GM19035 (cell line): ENCODE measurements at regions not wholly inside any gene's neighbourhood (a gene's known extent, or its start where the extent isn't known, plus 50 kb on each side); places are given as distances from the start of the nearest gene placed in this dataset.
A peak's percentile ranks its signal among the peaks of the same experiment; 100 is the strongest.

ENCODE experiments used
- ATAC-seq: cut with Tn5 transposase; IDR thresholded peaks from one replicate; pipeline ENCODE4 v1.9.1; 2021; ENCODE audit not compliant: unreplicated experiment

DNA sequence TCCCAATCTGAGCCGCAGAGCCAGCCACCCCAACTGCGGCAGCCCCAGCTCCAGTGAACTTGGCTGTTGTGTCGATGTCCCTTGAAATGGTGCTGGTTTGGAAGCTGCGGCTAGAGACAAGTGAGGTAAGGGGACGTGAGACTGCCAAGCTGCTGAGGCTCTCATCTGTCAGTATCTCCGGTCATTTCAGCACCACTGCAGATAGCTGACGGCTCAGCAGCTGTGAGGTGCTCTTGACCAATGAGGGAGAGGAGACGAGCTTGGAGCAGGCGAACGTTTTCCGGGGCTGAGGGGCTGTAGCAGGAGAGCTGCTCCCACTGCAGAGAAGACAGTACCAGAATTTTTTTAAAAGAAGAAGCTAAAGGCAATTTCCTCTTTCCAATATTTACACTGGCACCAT, 175.5 kb upstream of the CASK start:
- ATAC-seq, result no peak

DNA sequence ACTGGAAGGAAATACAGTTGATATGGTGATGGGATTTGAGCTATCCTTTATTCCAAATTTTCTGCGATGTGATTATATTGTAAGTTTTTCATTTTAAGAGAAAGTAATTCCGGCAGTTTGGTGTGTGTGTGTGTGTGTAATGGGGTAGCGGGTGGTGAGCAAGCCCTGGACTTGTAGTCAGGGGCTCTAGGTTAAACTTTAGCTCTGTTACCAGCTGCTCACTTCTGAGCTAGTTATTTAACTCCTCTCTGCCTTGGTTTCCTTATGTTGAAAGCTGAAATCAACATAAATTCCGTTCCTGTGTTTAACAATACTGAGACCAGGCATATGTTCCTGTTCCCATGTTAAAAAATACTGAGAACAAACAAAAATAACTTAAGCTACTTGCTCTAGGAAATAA, 174.1 kb upstream of the CASK start:
- ATAC-seq, result no peak

DNA sequence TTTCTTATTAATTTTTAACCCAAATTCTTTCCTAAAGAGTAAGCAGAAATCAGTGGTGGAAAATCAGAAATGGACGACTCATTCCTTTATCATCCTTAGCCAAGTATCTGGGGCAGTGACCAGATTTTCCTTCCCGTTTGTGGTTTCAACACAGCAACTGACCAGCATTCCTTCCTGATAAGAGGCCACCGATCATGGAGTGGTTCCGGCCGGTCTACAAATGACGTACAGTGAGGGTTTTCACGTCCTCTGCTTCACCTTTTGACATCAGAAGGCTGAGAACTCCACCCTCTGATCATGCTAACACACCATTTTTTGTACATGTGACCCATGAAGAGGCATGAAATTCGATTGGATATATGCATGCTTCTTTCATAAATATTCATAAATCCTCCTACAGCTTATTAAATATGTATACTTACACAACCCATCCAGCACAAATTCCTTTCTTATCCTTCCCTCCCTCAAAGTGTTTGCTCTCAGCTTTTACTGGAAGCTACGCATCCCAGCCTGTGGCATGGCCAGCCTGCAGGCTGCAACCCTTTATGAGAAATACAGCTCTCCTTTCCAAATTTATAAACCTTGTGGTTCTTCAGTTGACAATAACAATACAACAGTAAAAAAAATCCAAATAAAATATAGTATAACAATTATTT, 173.0 kb upstream of the CASK start:
- no peak for ATAC-seq

DNA sequence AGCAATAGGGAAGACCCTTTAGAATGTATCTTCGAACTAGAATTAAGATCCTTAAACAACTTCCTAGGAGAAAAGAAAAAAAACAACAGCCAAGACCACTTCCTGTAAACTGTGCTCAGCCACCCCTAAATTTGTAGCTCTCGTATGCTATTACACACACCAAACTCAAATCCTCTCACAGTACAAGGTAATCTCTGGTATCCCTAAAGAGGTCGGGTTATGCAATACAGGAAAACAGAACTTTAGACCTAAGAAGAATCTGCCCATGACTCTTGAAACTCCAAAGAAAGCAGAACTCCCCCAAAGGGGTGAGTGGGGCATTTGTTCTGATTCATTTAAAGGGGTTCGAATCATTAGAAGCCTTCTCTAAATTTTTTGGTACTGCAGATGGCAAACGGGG, 170.9 kb upstream of the CASK start:
- ATAC-seq, result peak; percentile 48

DNA sequence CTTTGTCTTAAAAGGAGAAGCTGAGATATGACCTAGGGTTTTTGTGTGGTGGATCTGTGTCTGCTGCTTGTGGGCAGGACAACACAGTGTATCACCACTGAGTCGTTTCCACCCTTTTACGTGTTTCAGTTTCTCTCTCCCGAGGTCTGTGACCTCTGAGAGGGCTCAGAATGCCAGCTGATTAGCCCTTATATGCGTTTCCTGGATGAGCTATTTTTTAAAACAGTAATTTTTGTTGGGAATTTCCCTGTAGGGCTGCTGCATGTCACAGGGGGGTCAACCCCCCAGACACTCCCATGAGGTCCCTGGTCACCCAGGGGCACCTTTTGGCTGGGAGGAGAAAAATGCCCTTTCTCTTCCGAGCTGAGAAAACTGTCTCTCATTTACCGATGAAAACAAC, 170.4 kb upstream of the CASK start:
- peak; percentile 86 for ATAC-seq

DNA sequence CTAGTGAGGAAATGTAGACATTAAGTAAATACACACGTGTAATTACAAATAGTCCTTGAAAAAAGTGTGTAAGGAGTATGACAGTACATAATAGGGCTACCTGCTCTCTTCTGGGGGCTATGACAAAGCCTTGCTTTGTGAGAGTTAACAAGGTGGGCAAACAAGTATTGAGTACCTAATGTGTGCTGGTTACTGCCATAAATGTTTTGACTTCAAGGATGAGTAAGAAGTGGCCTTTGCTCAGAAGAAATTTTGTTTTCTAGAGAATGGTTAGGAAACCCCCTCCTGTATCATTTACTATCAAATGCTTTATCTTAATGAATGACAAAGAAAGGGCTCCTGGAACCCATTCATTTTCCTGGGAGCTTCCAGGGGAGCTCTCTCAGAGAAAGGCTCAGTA, 167.0 kb upstream of the CASK start:
- no peak for ATAC-seq

DNA sequence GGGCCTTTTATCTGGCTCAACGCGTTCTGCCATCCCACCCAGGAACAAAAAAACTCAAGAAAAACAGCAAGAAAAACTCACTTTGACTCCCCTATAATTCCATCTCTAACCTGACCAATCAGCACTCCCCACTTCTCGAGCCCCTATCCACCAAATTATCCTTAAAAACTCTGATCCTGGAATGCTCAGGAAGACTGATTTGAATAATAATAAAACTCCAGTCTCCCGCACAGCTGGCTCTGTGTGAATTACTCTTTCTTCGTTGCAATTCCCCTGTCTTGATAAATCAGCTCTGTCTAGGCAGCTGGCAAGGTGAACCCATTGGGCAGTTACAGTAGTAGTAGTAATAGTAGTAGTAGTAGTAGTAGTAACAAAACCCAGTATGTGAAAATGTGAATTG, 165.7 kb upstream of the CASK start:
- ATAC-seq, result no peak

DNA sequence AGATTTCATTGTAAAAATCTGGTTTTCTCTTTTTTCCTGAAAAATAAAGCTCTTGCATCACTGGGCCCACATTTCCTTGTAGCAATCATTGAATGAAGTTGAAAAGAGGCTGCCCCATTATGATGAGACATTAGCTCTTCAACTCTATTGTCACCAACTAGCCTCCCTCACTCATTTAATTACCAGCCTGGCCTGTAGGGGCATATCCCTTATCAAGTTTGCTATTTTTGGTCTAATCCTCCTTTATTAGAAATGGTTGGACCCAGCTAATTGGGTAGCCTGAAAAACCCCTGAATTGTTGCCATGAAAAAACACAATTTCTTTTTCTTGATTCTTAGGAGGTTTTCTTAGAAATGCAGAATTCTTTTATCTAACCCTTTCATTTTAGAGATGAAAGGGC, 164.6 kb upstream of the CASK start:
- ATAC-seq, result no peak

DNA sequence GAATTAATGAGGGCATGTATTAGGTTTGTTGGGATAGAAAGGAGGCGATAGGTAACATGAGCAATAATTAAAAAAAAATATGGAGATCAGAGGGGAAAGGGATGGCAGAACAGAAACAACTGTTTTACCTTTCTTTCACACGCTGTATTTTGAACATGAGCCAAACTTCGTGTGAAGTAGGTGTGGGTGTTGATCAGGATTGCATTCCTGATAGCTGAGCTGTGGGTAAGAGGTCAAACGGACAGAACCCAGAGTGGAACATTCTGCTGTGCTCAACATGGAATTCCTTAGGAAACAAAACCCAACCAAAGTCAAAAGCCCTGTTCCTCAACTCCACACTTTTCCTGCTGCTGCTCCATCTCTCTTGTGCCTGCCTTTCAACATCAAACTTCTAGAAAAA, 162.5 kb upstream of the CASK start:
- ATAC-seq, result no peak

DNA sequence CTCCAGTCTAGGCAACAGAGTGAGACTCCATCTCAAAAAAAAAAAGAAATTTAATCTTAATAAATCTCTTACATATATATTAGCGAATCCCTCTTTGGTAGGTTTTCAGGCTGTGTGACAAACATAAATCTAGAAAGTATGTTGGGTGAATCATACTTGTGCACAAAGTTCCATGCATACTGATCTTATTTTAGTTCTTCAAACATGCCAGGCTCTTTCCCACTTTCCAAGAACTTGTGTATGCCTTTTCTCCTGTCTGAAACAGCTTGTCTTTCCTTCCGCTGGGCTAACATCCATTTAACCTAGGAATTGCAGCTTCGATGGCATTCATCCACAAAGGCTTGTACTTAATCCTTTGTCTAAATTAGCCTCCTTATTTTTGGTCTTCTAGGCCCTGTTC, 156.6 kb upstream of the CASK start:
- ATAC-seq, result no peak

DNA sequence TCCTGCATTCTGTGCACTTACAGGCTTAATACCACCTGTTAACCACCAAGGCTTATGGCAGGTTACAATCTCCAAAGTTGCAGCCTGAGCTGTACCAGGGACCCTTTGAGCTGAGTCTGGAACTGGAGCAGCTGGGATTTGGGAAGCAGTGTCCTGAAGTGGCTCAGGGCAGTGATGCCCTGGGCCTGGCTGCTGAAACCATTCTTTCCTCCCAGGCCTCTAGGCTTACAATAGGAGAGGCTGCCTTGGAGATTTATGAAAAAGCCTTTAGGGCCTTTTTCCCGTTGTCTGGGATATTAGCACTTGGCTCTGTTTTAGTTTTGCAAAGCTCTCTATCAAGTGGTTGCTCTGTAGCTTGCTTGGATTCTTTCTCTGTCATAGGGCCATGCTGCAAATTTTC, 154.3 kb upstream of the CASK start:
- ATAC-seq, result no peak

DNA sequence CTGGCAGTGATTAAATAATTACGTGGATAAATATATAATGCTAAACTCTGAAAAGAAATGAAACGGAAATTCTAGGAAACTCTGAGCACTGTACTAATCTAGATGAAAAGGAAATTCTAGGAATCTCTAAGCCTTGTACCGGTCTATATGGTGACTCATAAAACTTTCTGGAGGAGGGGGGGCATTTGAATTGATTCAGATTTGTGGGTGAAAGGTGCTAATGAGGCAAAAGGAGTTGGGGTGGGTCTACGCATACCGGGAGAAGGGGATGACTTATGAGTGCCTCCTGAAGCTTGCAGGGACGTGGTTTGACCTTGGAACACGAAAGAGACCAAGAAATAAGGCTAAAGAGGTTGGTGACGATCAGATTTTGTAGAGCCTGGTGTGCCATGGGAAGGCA, 151.7 kb upstream of the CASK start:
- ATAC-seq, result no peak

DNA sequence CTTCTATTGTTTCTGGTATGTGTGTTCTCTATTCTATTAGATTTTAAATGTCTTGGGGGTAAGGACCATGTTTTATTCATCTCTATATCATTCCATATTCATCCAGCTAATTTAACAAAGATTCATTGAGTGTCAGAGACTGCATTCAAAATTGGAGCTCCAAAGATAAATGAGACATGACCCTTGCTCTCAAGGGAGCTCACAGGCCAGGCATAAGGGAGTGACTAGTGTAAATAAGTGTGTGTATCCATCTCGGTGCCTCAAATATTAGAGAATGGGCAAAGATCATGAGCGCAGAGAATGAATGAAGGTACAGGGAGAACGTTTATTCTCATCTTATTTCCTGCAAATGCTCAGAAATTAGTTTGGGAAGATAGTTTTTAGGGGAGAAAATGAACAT, 150.1 kb upstream of the CASK start:
- ATAC-seq, result no peak

DNA sequence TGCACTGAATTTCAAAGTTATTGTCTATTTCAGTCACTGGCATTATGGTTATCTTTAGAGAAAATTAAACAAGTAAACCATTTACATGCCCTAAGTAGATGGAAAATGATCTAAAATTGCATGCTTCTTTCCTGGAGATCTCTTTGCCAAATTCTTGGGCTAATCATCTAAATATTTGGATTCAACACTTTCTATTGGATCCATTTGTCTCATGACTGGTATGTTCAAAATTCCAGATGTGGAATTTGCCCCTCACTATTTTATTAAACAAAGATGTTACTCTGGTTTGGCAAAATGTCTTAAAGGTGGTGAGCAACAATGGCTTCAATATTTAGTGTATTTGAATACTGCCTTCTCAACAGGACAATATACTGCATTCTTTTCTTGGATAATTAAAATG, 147.5 kb upstream of the CASK start:
- no peak for ATAC-seq

DNA sequence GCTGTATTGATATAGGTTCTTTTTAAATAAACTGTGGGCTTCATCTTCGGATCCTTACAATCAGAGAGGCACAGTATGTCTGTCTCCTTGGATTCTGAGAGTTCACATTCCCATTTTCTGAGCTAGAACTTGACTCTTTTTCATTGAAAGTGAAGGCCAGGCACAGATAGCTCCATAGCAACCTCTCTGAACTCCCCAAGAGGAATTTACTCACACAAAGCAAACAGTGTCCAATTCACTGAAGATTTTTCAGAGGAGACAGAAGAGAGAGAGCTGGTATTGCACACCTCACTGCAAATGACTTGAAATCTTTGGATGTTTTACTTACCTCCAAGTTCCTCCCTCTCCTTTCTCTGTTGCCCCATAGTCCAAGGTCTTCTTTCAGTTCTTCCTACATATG, 130.9 kb upstream of the CASK start:
- ATAC-seq, result no peak

DNA sequence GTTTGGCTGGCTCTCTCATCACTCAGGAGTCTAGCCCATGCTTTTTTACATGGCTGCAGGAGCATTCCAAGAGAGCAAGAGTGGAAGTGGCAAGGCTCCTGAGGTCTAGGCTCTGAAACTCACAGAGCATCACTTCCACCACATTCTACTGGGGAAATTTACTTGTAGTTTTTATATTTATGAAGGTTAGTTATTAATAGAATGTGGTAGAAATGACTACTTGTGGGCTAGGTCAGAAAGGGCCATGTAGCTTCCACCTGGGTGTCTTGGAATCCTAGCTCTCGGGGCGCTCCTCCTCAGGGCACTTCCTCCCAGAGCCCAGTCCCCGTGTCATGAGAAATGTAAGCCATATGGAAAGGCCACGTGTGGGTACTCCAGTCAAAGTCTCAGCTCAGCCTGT, 127.0 kb upstream of the CASK start:
- ATAC-seq, result no peak

DNA sequence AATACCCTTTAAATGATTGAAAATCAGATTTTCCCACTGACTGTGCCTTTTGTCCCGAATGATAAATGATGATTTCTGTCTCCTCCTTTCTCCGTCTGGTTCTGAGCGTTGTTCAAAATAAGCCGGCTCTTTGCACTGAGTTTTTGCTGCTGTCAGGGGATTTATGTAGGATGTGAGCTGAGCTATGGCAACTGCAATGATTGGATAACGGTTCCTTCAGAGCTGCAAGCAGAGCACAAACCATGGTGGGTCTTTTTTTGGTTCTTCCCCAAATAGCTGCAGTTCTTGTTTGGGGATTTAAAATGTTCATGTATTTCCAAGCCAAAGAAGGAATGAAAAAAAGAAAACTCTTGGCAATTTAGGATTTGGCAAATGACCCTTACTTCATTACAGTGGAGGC, 124.5 kb upstream of the CASK start:
- ATAC-seq, result no peak

DNA sequence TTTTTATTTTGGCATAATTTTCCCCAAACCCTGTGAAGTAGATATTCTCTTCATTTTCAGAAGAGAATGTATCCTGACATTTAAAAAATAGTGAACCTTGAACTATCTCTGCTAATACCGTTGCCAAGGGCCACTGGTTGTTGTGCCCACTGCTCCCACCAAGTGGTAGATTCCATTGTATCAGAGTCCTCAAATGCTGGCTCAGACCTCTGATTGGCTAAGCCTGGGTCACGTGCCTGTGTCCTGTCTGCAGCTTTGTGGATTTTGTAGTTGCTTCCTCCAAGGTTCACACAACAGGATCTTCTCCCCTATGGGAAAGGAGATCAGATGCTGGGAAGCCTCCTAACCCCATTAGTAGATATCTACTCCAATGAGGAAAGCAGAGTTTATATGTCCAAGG, 104.8 kb upstream of the CASK start:
- no peak for ATAC-seq

DNA sequence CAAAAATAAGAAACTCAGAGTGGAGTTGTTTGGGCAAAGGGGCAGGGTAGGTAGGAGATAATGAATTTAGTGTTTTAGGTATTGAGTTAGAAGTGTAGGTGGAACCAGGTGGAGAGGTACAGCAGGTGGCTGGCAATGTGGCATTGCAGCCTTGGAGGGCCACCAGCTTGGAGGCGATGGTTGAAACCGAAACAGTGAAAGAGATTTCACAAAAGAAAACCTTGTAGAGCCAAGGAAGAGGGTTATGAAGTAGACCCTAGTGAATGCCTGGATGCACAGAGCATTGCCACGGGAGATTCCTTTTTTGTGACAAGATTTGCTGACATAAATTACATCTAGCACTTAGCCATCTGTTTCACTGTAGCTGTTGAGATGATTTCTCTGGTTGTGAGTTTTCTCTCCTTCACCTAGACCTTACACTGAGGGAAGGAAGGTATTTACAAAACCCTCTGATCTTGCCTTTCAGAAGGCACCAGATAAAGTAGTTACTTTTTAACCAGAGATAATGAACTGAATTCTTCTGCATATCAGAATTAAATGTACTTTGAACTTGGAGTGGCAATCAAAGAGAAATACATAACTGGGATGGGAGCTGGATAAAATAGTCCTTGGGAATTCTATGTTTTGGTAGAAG, 104.1 kb upstream of the CASK start:
- no peak for ATAC-seq

DNA sequence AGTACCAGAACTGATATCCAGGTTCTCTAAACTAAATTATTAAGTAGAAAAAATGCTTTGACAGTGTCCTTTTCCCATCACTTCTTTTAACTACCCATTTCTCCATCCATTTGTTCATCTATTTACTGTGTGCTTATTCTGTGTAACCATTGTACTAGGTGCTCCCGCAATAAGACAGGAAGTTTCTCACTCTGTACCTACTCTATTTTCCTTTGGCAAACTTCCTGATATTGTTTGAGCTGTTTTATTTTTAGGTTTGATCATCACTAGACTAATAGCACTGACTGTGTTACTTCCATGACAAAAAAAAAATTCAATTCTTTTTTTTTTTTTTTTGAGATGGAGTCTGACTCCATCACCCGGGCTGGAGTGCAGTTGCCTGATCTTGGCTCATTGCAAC, 102.5 kb upstream of the CASK start:
- ATAC-seq, result no peak

DNA sequence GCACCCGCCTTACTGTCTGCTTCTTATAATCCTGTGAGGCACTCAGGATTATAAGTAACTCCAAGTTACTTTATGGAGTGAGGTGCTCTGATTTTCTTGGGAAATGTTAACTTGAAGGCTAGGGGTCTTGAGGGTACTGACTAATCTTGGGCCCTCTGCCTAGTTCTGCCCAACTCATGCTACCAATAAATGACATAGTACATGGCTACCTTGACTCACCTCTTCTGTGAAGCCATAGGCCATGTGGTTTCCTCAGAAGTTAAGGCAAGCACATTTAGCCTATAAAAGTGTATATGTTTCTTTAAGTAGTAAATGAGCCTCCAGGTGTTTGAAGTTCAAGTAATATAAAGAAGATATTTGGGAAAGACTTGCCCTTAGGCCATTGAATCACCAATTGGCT, 99.8 kb upstream of the CASK start:
- no peak for ATAC-seq

DNA sequence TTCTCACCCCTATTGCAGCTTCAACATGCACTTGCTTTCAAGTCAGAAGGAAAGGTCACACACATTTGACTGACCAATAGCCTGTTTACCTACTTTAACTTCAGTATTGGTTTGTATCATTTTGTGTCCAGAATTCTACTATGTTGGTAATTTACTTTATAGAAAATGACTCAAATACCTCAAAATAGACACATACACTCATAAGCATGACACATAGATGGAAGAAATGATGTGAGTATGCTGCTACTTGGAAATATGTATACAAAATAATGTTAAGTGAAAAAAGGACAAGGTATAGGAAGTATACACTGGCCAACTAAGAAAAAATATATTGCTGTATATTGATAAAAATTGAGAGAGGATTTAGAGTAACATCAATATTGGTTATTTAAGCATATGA, 98.8 kb upstream of the CASK start:
- no peak for ATAC-seq

DNA sequence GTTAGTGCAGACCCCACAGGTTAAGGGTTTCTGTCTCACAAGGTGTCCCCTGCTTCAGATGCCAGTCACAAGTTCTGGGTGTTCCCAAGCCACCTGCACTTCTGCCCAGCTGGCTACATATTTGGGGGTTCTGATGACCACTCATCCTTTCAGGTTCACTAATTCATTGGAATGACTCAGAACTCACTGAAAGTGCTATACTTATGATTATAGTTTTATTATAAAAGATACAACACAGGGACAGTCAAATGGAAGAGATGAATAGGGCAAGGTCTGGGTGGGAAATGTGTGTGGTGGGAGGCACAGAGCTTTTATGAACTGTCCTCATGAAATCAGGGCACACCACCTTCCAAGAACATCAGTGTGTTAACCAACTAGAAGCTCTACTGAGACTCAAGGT, 97.7 kb upstream of the CASK start:
- ATAC-seq, result no peak
